H1 (cell line): ENCODE measurements at regions not wholly inside any gene's neighbourhood (a gene's known extent, or its start where the extent isn't known, plus 50 kb on each side); places are given as distances from the start of the nearest gene placed in this dataset.

Experiments used
- CBX5 ChIP-seq: fragments of 300-800, 300-1000 bp; sonication (generic); IDR thresholded peaks from 2 replicates; pipeline ENCODE4 v1.7.1; 2016; ENCODE audit warnings: antibody characterized with exemption, low read length, low read depth
- POLR2A ChIP-seq, 2 experiments: IDR thresholded peaks; 1 replicate in 1 of 2; 2 replicates in 1 of 2; pipeline ENCODE4 v1.6.1; 2011; ENCODE audit warnings: low read depth in 2 of 2, low read length in 2 of 2, mild to moderate bottlenecking in 2 of 2; ENCODE audit errors: control extremely low read depth in 1 of 2
- RXRA ChIP-seq: IDR thresholded peaks from 2 replicates; pipeline ENCODE4 v1.6.1; 2011; ENCODE audit warnings: low read depth, mild to moderate bottlenecking, low read length, moderate library complexity; ENCODE audit not compliant: insufficient read depth

- no peak; a peak in 1 of 3 replicates for TF ChIP-seq POLR2A (IDR thresholded peaks at IDR 0.05; ENCODE audit: control extremely low read depth in 1 of 2, low read depth in 2 of 2, low read length in 2 of 2)
- TF ChIP-seq CBX5 = no peak
- no peak for TF ChIP-seq RXRA
Measured at GRCh38 chr3:168249205-168249549, 153.5 kb upstream of the GOLIM4 start (continued).
